Fibroblast of lung (primary cell): ENCODE measurements at regions not wholly inside any gene's neighbourhood (a gene's known extent, or its start where the extent isn't known, plus 50 kb on each side); places are given as distances from the start of the nearest gene placed in this dataset.

Experiments used
- DNase-seq, 2 donors: peaks; one replicate each; pipeline versions ENCODE4 v3.0.0 to v3.0.0-alpha.2; 2010; ENCODE audit warnings: low read depth in 2 of 2
- H2AFZ ChIP-seq: 2 replicates; pipeline ENCODE4 v1.5.1; 2012; ENCODE audit warnings: low read length, control low read depth, inconsistent platforms
- H3K27ac ChIP-seq: 2 replicates; pipeline ENCODE4 v1.5.1; 2011; ENCODE audit warnings: low read length, control low read depth; ENCODE audit not compliant: insufficient read depth
- H3K27me3 ChIP-seq: 2 replicates; pipeline ENCODE4 v1.5.1; 2011; ENCODE audit warnings: mild to moderate bottlenecking, low read length; ENCODE audit not compliant: control insufficient read depth, insufficient read depth
- H3K36me3 ChIP-seq: 2 replicates; pipeline ENCODE4 v1.5.1; 2011; ENCODE audit warnings: low read length; ENCODE audit not compliant: control insufficient read depth, insufficient read depth
- H3K4me1 ChIP-seq: 2 replicates; pipeline ENCODE4 v1.5.1; 2011; ENCODE audit warnings: low read length; ENCODE audit not compliant: control insufficient read depth, insufficient read depth; ENCODE audit errors: extremely low read depth
- H3K4me2 ChIP-seq: 2 replicates; pipeline ENCODE4 v1.5.1; 2011; ENCODE audit warnings: low read length, control low read depth; ENCODE audit not compliant: insufficient read depth; ENCODE audit errors: extremely low read depth
- H3K4me3 ChIP-seq, 4 experiments: fragments of 200-600 bp in 1 of 4; sonication (generic) in 1 of 4; replicated peaks in 1 of 4; 2 replicates each; pipeline ENCODE4 v1.5.1; 2011 to 2016; ENCODE audit warnings: low read length in 4 of 4, low read depth in 3 of 4, mild to moderate bottlenecking in 3 of 4, control low read depth in 2 of 4, inconsistent platforms in 1 of 4, mixed read lengths in 1 of 4; ENCODE audit not compliant: insufficient read depth in 1 of 4; ENCODE audit errors: control extremely low read depth in 1 of 4
- H3K79me2 ChIP-seq: 2 replicates; pipeline ENCODE4 v1.5.1; 2012; ENCODE audit warnings: mild to moderate bottlenecking, low read length, inconsistent platforms; ENCODE audit not compliant: control insufficient read depth, insufficient read depth
- H3K9ac ChIP-seq: 2 replicates; pipeline ENCODE4 v1.5.1; 2011; ENCODE audit warnings: mild to moderate bottlenecking, low read length, control low read depth; ENCODE audit not compliant: insufficient read depth
- H3K9me3 ChIP-seq: 2 replicates; pipeline ENCODE4 v1.5.1; 2012; ENCODE audit warnings: low read depth, low read length; ENCODE audit not compliant: control insufficient read depth, insufficient read depth
- H4K20me1 ChIP-seq: 2 replicates; pipeline ENCODE4 v1.5.1; 2011; ENCODE audit warnings: low read length; ENCODE audit not compliant: control insufficient read depth, insufficient read depth; ENCODE audit errors: extremely low read depth
- EZH2 ChIP-seq: IDR thresholded peaks from 2 replicates; pipeline ENCODE4 v1.5.1; 2012; ENCODE audit warnings: low read length, control low read depth, mild to moderate bottlenecking; ENCODE audit errors: missing control alignments
- TF ChIP-seq, protein P1 (sequence below), 2 donors: IDR thresholded peaks in 1 of 2; conservative IDR thresholded peaks in 1 of 2; 1 replicate in 1 of 2; 2 replicates in 1 of 2; pipeline ENCODE4 v1.5.1; 2011 to 2012; ENCODE audit warnings: low read length in 2 of 2, control low read depth in 1 of 2, inconsistent platforms in 1 of 2, low read depth in 1 of 2, mild to moderate bottlenecking in 1 of 2

DNA sequence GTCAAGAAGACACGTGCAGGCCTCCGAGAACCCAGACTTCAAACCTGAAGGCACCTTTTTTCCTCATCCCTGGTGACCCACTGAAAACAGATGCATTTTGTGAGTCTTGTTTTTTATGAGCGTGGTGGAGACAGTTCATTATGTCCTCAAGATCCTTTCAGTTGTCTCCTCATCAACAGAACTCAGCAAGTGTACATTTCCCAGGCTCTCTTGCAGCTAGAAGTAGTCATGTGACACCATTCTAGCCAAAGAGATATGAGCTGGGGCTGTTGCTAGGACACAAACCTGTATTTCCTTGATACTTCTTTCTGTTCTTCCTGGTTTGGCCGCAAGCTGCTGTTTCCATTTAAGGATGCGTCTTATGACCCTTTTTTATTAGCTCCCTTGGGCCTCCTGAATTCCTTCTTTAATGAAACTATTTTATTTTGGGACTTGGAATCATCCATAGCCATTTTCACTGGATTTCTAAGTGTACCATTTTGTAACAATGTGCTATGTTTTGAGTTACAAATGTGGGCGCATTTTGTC, 135.7 kb upstream of the FOXF1 start:
- Histone ChIP-seq H3K79me2 (no peaks in the 10 kb centered on the region), H3K9ac (no peak overlapping the region), H3K4me1 (peaks cover 14% of the 10 kb centered on the region), H3K27ac (no peak overlapping the region), H3K4me3 (no peak overlapping the region), H3K9me3 (no peaks in the 10 kb centered on the region), H3K36me3 (no peaks in the 10 kb centered on the region), H3K4me2 (no peak overlapping the region), H3K27me3 (no peaks in the 10 kb centered on the region), H4K20me1 (no peaks in the 10 kb centered on the region), H2AFZ (no peak overlapping the region)
- DNase-seq = no peak
- TF ChIP-seq, protein P1, sequence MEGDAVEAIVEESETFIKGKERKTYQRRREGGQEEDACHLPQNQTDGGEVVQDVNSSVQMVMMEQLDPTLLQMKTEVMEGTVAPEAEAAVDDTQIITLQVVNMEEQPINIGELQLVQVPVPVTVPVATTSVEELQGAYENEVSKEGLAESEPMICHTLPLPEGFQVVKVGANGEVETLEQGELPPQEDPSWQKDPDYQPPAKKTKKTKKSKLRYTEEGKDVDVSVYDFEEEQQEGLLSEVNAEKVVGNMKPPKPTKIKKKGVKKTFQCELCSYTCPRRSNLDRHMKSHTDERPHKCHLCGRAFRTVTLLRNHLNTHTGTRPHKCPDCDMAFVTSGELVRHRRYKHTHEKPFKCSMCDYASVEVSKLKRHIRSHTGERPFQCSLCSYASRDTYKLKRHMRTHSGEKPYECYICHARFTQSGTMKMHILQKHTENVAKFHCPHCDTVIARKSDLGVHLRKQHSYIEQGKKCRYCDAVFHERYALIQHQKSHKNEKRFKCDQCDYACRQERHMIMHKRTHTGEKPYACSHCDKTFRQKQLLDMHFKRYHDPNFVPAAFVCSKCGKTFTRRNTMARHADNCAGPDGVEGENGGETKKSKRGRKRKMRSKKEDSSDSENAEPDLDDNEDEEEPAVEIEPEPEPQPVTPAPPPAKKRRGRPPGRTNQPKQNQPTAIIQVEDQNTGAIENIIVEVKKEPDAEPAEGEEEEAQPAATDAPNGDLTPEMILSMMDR (conservative IDR thresholded peaks at IDR 0.05 in 1 of 2, IDR thresholded peaks at IDR 0.05 in 1 of 2; ENCODE audit: low read depth in 1 of 2, low read length in 2 of 2) = no peak
- TF ChIP-seq EZH2 = no peak

DNA sequence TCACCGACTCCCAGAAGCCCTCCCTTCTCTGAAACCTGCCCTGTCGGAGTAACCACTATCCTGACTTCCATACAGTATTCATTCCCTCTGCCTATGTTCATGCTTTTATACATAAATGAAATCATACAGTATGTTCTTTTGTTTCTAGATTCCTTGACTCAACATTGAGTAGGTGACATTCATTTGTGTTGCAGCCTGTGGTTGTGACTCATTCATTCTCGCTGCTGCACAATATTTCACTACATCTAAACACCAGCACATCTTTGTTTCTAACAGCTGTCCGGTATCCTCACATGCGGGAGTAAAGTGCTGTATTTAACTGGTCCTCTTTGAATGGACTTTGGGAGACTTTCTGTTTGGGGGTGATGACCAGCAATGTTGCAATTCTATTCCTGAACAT, 135.0 kb upstream of the FOXF1 start:
- peaks cover 19% of the 10 kb centered on the region for H3K4me1 ChIP-seq

DNA sequence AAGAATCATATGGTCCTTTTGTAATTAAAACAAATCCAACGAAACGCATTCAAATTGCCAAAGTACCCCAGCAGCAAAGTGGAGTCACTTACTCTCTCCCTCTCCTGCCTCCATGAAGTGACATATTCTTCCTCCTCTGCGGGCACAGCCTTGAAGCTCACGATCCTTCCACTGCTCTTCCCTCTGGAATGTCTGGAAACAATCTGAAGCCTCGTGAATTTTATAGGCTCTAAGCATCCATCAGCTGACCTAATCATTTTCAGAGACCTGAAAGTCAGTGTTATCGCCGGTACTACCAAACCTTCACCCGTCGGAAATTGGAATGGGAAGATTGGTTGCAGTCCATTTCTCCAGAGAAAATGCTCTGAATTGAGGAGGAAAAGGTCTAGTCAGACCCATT, 134.5 kb upstream of the FOXF1 start:
- no peaks in the 10 kb centered on the region for H3K79me2 ChIP-seq
- H3K27me3 ChIP-seq = no peaks in the 10 kb centered on the region
- H3K27ac ChIP-seq = no peak overlapping the region
- H3K9ac ChIP-seq = no peak overlapping the region
- H3K4me3 ChIP-seq = no peak overlapping the region
- no peaks in the 10 kb centered on the region for H3K9me3 ChIP-seq
- no peak overlapping the region for H3K4me2 ChIP-seq
- no peak for DNase-seq
- no peak overlapping the region for H2AFZ ChIP-seq
- H3K4me1 ChIP-seq = peaks cover 19% of the 10 kb centered on the region
- H4K20me1 ChIP-seq = no peaks in the 10 kb centered on the region
- TF ChIP-seq, protein P1 (conservative IDR thresholded peaks at IDR 0.05 in 1 of 2, IDR thresholded peaks at IDR 0.05 in 1 of 2; ENCODE audit: low read depth in 1 of 2, low read length in 2 of 2) = no peak
- no peak for TF ChIP-seq EZH2
- no peaks in the 10 kb centered on the region for H3K36me3 ChIP-seq

More for the DNA sequence above, 135.0 kb upstream of the FOXF1 start:
- no peaks in the 10 kb centered on the region for H3K9me3 ChIP-seq
- no peak overlapping the region for H2AFZ ChIP-seq
- H3K27me3 ChIP-seq = no peaks in the 10 kb centered on the region
- H3K9ac ChIP-seq = no peak overlapping the region
- peak overlapping the region; percentile 8 for H3K4me2 ChIP-seq
- no peak overlapping the region for H3K4me3 ChIP-seq
- H3K27ac ChIP-seq = peak overlapping the region; percentile 31
- H4K20me1 ChIP-seq = no peaks in the 10 kb centered on the region
- peak; percentile 92 to 94 for DNase-seq
- TF ChIP-seq, protein P1 (conservative IDR thresholded peaks at IDR 0.05 in 1 of 2, IDR thresholded peaks at IDR 0.05 in 1 of 2; ENCODE audit: low read depth in 1 of 2, low read length in 2 of 2) = no peak
- no peak for TF ChIP-seq EZH2
- H3K79me2 ChIP-seq = no peaks in the 10 kb centered on the region
- H3K36me3 ChIP-seq = no peaks in the 10 kb centered on the region
